ENCODE measurements at regions not wholly inside any gene's neighbourhood (a gene's known extent, or its start where the extent isn't known, plus 50 kb on each side); places are given as distances from the start of the nearest gene placed in this dataset.
"Not testable (repeated sequence)": the region's sequence is repeated elsewhere in the genome, so short reads cannot be mapped to it uniquely, and the experiment has no call there.

GRCh38 chr10:105586451-105587098 is 945.5 kb downstream of the SORCS3 start:
- Mint-ChIP-seq H3K36me3 (ENCODE audit: low read depth) (no peaks in the 10 kb centered on the region), H3K9me3 (peaks cover 18% of the 10 kb centered on the region), H3K4me1 (no peaks in the 10 kb centered on the region), H3K4me3 (no peak overlapping the region), H3K27ac (no peak overlapping the region), H3K27me3 (no peaks in the 10 kb centered on the region)
- ATAC-seq (replicated peaks) = no peak

GRCh38 chr10:105585753-105586152 is 944.7 kb downstream of the SORCS3 start:
- peaks cover 18% of the 10 kb centered on the region for H3K9me3 Mint-ChIP-seq
- no peak overlapping the region for H3K27ac Mint-ChIP-seq

GRCh38 chr10:105585171-105585570 is 944.1 kb downstream of the SORCS3 start:
- peaks cover 18% of the 10 kb centered on the region for H3K9me3 Mint-ChIP-seq
- no peaks in the 10 kb centered on the region for H3K36me3 Mint-ChIP-seq (ENCODE audit: low read depth)
- H3K27me3 Mint-ChIP-seq = no peaks in the 10 kb centered on the region
- no peak overlapping the region for H3K27ac Mint-ChIP-seq
- no peak for ATAC-seq (replicated peaks)
- H3K4me1 Mint-ChIP-seq = no peaks in the 10 kb centered on the region
- H3K4me3 Mint-ChIP-seq = no peak overlapping the region

More at GRCh38 chr10:105585753-105586152, 944.7 kb downstream of the SORCS3 start:
- no peak overlapping the region for H3K4me3 Mint-ChIP-seq
- H3K27me3 Mint-ChIP-seq = no peaks in the 10 kb centered on the region
- ATAC-seq (replicated peaks) = no peak
- no peaks in the 10 kb centered on the region for H3K36me3 Mint-ChIP-seq (ENCODE audit: low read depth)
- H3K4me1 Mint-ChIP-seq = no peaks in the 10 kb centered on the region

GRCh38 chr10:105579112-105579511 is 938.0 kb downstream of the SORCS3 start:
- Mint-ChIP-seq H3K4me1 (no peaks in the 10 kb centered on the region), H3K36me3 (ENCODE audit: low read depth) (no peaks in the 10 kb centered on the region), H3K4me3 (no peak overlapping the region), H3K27me3 (no peaks in the 10 kb centered on the region), H3K27ac (no peak overlapping the region), H3K9me3 (peaks cover 17% of the 10 kb centered on the region)
- no peak for ATAC-seq (replicated peaks)

GRCh38 chr10:105577865-105578607 is 936.9 kb downstream of the SORCS3 start:
- no peak overlapping the region for H3K4me3 Mint-ChIP-seq
- no peak for ATAC-seq (replicated peaks)
- no peaks in the 10 kb centered on the region for H3K4me1 Mint-ChIP-seq
- H3K27me3 Mint-ChIP-seq = no peaks in the 10 kb centered on the region
- H3K27ac Mint-ChIP-seq = no peak overlapping the region
- no peaks in the 10 kb centered on the region for H3K36me3 Mint-ChIP-seq (ENCODE audit: low read depth)
- H3K9me3 Mint-ChIP-seq = peaks cover 20% of the 10 kb centered on the region

- no peak overlapping the region for H3K4me3 Mint-ChIP-seq
- H3K27me3 Mint-ChIP-seq = no peaks in the 10 kb centered on the region
- H3K4me1 Mint-ChIP-seq = no peaks in the 10 kb centered on the region
- H3K27ac Mint-ChIP-seq = no peak overlapping the region
- peaks cover 3% of the 10 kb centered on the region for H3K9me3 Mint-ChIP-seq
- ATAC-seq (replicated peaks) = no peak
- no peaks in the 10 kb centered on the region for H3K36me3 Mint-ChIP-seq (ENCODE audit: low read depth)
Measured at GRCh38 chr10:105559333-105560097, 918.4 kb downstream of the SORCS3 start.

GRCh38 chr10:105550453-105550852 is 909.4 kb downstream of the SORCS3 start:
- H3K4me3 Mint-ChIP-seq; H3K4me1 Mint-ChIP-seq; H3K27me3 Mint-ChIP-seq; H3K36me3 Mint-ChIP-seq (ENCODE audit: low read depth); H3K9me3 Mint-ChIP-seq; H3K27ac Mint-ChIP-seq; ATAC-seq (replicated peaks): not testable (repeated sequence)

GRCh38 chr10:105549731-105550130 is 908.6 kb downstream of the SORCS3 start:
- H3K4me1 Mint-ChIP-seq = no peaks in the 10 kb centered on the region
- peaks cover 3% of the 10 kb centered on the region for H3K27me3 Mint-ChIP-seq
- ATAC-seq (replicated peaks) = no peak
- no peak overlapping the region for H3K27ac Mint-ChIP-seq
- H3K9me3 Mint-ChIP-seq = peaks cover 12% of the 10 kb centered on the region
- H3K4me3 Mint-ChIP-seq = no peak overlapping the region
- no peaks in the 10 kb centered on the region for H3K36me3 Mint-ChIP-seq (ENCODE audit: low read depth)

- H3K27me3 Mint-ChIP-seq = peaks cover 3% of the 10 kb centered on the region
- no peak overlapping the region for H3K4me3 Mint-ChIP-seq
- no peak overlapping the region for H3K27ac Mint-ChIP-seq
- no peaks in the 10 kb centered on the region for H3K4me1 Mint-ChIP-seq
- no peaks in the 10 kb centered on the region for H3K36me3 Mint-ChIP-seq (ENCODE audit: low read depth)
- H3K9me3 Mint-ChIP-seq = peaks cover 19% of the 10 kb centered on the region
- no peak for ATAC-seq (replicated peaks)
Measured at GRCh38 chr10:105545101-105545500, 904.0 kb downstream of the SORCS3 start.

GRCh38 chr10:105540381-105540780 is 899.3 kb downstream of the SORCS3 start:
- peaks cover 16% of the 10 kb centered on the region for H3K9me3 Mint-ChIP-seq
- no peaks in the 10 kb centered on the region for H3K36me3 Mint-ChIP-seq (ENCODE audit: low read depth)
- H3K27me3 Mint-ChIP-seq = no peaks in the 10 kb centered on the region
- H3K4me1 Mint-ChIP-seq = no peaks in the 10 kb centered on the region
- no peak for ATAC-seq (replicated peaks)
- no peak overlapping the region for H3K27ac Mint-ChIP-seq
- no peak overlapping the region for H3K4me3 Mint-ChIP-seq

- no peaks in the 10 kb centered on the region for H3K27me3 Mint-ChIP-seq
- no peak overlapping the region for H3K4me3 Mint-ChIP-seq
- H3K36me3 Mint-ChIP-seq (ENCODE audit: low read depth) = no peaks in the 10 kb centered on the region
- ATAC-seq (replicated peaks) = no peak
- no peaks in the 10 kb centered on the region for H3K4me1 Mint-ChIP-seq
- H3K27ac Mint-ChIP-seq = no peak overlapping the region
- peaks cover 4% of the 10 kb centered on the region for H3K9me3 Mint-ChIP-seq
Measured at GRCh38 chr10:105538874-105539273, 897.8 kb downstream of the SORCS3 start.

- no peaks in the 10 kb centered on the region for H3K36me3 Mint-ChIP-seq (ENCODE audit: low read depth)
Measured at GRCh38 chr10:105535478-105535877, 894.4 kb downstream of the SORCS3 start.

GRCh38 chr10:105534086-105534485 is 893.0 kb downstream of the SORCS3 start:
- Mint-ChIP-seq H3K4me3 (no peak overlapping the region), H3K27me3 (no peaks in the 10 kb centered on the region), H3K36me3 (ENCODE audit: low read depth) (no peaks in the 10 kb centered on the region), H3K27ac (no peak overlapping the region), H3K9me3 (peaks cover 9% of the 10 kb centered on the region), H3K4me1 (no peaks in the 10 kb centered on the region)
- no peak for ATAC-seq (replicated peaks)

More at GRCh38 chr10:105535478-105535877, 894.4 kb downstream of the SORCS3 start:
- Mint-ChIP-seq H3K4me3 (no peak overlapping the region), H3K9me3 (peaks cover 12% of the 10 kb centered on the region), H3K27ac (no peak overlapping the region), H3K4me1 (no peaks in the 10 kb centered on the region), H3K27me3 (no peaks in the 10 kb centered on the region)
- no peak for ATAC-seq (replicated peaks)

GRCh38 chr10:105516511-105516910 is 875.4 kb downstream of the SORCS3 start:
- H3K9me3 Mint-ChIP-seq = peaks cover 6% of the 10 kb centered on the region
- no peaks in the 10 kb centered on the region for H3K4me1 Mint-ChIP-seq
- H3K27me3 Mint-ChIP-seq = no peaks in the 10 kb centered on the region
- H3K4me3 Mint-ChIP-seq = no peak overlapping the region
- no peak overlapping the region for H3K27ac Mint-ChIP-seq
- ATAC-seq (replicated peaks) = no peak
- H3K36me3 Mint-ChIP-seq (ENCODE audit: low read depth) = no peaks in the 10 kb centered on the region

GRCh38 chr10:105514106-105514505 is 873.0 kb downstream of the SORCS3 start:
- ATAC-seq (replicated peaks) = no peak
- Mint-ChIP-seq H3K4me3 (no peak overlapping the region), H3K27ac (no peak overlapping the region), H3K4me1 (no peaks in the 10 kb centered on the region), H3K9me3 (peaks cover 6% of the 10 kb centered on the region), H3K36me3 (ENCODE audit: low read depth) (no peaks in the 10 kb centered on the region), H3K27me3 (no peaks in the 10 kb centered on the region)
